ENCODE measurements at regions not wholly inside any gene's neighbourhood (a gene's known extent, or its start where the extent isn't known, plus 50 kb on each side); places are given as distances from the start of the nearest gene placed in this dataset.
"Not testable (repeated sequence)": the region's sequence is repeated elsewhere in the genome, so short reads cannot be mapped to it uniquely, and the experiment has no call there.

- H3K27ac ChIP-seq = no peak overlapping the region
- H3K27me3 ChIP-seq = no peaks in the 10 kb centered on the region
- H3K9me3 ChIP-seq = peaks cover 3 to 5% of the 10 kb centered on the region in 2 donors
- H3K36me3 ChIP-seq = no peaks in the 10 kb centered on the region
- DNase-seq (ENCODE audit: low spot score in 2 of 2) = no peak
- no peak for TF ChIP-seq CTCF (IDR thresholded peaks at IDR 0.05)
- H3K4me3 ChIP-seq = no peak overlapping the region
- no peaks in the 10 kb centered on the region for H3K4me1 ChIP-seq
- intact Hi-C loops (cut with DNase I) = no loop called here
Measured at GRCh38 chrX:145393702-145394235, 146.5 kb downstream of the SPANXN1 start.

DNA sequence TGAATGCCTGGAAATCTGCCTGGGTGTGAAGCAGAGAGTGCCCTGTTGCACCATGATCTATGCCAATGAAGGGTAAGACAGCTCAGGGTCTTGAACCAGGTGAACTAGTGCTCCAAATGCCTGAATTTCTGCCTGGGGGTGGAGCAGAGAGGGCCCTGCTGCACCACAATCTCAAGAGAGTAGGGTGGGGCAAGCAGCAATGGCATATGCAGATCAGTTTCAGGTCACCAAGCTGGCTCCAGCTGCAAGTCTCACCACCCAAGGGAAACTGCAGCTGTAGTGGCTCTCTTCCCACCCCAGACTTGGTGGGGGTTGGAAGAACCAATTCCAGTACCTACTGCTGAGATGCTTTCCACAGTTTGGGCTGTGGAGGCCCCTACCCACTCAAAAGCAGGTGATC is 147.0 kb downstream of the SPANXN1 start:
- no peak for TF ChIP-seq CTCF (IDR thresholded peaks at IDR 0.05)

DNA sequence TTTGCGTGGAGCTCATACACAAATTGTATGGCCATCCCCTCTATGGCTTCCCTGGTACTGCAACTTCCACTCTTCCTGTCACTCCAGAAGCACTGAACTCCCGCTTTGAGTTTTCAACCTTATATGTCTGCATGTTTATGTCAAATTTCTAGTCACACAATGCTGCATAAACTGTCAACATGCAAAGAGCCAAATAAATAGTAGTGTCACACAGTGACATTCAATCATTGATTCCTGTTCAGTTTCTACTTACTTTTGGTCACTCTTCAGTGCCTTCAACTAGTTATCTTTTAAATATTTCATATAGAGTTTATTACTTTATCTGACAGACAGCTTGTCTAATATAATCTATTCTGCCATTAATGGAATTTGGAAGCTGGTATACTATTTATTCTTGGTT is 149.3 kb downstream of the SPANXN1 start:
- H3K4me3 ChIP-seq = no peak overlapping the region
- H3K27me3 ChIP-seq = no peaks in the 10 kb centered on the region
- H3K4me1 ChIP-seq = no peaks in the 10 kb centered on the region
- H3K36me3 ChIP-seq = no peaks in the 10 kb centered on the region
- H3K9me3 ChIP-seq = peaks cover 3 to 5% of the 10 kb centered on the region in 2 donors
- no peak overlapping the region for H3K27ac ChIP-seq
- no peak for TF ChIP-seq CTCF (IDR thresholded peaks at IDR 0.05)
- intact Hi-C loops (cut with DNase I) = no loop called here
- no peak for DNase-seq (ENCODE audit: low spot score in 2 of 2)

More for the DNA sequence above, 147.0 kb downstream of the SPANXN1 start:
- Histone ChIP-seq H3K27ac (no peak overlapping the region), H3K36me3 (no peaks in the 10 kb centered on the region), H3K4me3 (no peak overlapping the region), H3K4me1 (no peaks in the 10 kb centered on the region), H3K27me3 (no peaks in the 10 kb centered on the region), H3K9me3 (peaks cover 3 to 5% of the 10 kb centered on the region in 2 donors)
- DNase-seq (ENCODE audit: low spot score in 2 of 2) = no peak
- intact Hi-C loops (cut with DNase I) = no loop called here

GRCh38 chrX:145405012-145405411 is 157.7 kb downstream of the SPANXN1 start:
- DNase-seq (ENCODE audit: low spot score in 2 of 2) = no peak
- intact Hi-C loops (cut with DNase I) = no loop called here

GRCh38 chrX:145410622-145411021 is 163.3 kb downstream of the SPANXN1 start:
- Histone ChIP-seq H3K36me3 (no peaks in the 10 kb centered on the region), H3K27ac (no peak overlapping the region), H3K4me3 (no peak overlapping the region), H3K4me1 (no peaks in the 10 kb centered on the region), H3K27me3 (no peaks in the 10 kb centered on the region), H3K9me3 (no peaks in the 10 kb centered on the region)
- no peak for TF ChIP-seq CTCF (IDR thresholded peaks at IDR 0.05)
- DNase-seq (ENCODE audit: low spot score in 2 of 2) = no peak
- intact Hi-C loops (cut with DNase I) = no loop called here

More at GRCh38 chrX:145405012-145405411, 157.7 kb downstream of the SPANXN1 start:
- Histone ChIP-seq H3K27me3 (no peaks in the 10 kb centered on the region), H3K4me1 (no peaks in the 10 kb centered on the region), H3K4me3 (no peak overlapping the region), H3K36me3 (no peaks in the 10 kb centered on the region), H3K9me3 (no peaks in the 10 kb centered on the region), H3K27ac (no peak overlapping the region)
- TF ChIP-seq CTCF (IDR thresholded peaks at IDR 0.05) = peak in 2 of 3 experiments; percentile 23 to 46

DNA sequence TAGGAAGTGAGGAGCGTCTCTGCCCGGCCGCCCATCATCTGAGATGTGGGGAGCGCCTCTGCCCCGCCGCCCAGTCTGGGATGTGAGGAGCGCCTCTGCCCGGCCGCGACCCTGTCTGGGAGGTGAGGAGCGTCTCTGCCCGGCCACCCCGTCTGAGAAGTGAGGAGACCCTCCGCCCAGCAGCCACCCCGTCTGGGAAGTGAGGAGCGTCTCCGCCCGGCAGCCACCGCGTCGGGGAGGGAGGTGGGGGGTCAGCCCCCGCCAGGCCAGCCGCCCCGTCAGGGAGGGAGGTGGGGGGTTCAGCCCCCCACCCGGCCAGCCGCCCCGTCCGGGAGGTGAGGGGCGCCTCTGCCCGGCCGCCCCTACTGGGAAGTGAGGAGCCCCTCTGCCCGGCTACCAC is 188.9 kb downstream of the SPANXN1 start:
- intact Hi-C loops (cut with DNase I); H3K4me1 ChIP-seq; H3K4me3 ChIP-seq; DNase-seq (ENCODE audit: low spot score in 2 of 2); H3K27me3 ChIP-seq; H3K27ac ChIP-seq; H3K9me3 ChIP-seq; H3K36me3 ChIP-seq: not testable (repeated sequence)

Measured in ascending aorta (tissue), 2 donors.